ENCODE measurements at regions not wholly inside any gene's neighbourhood (a gene's known extent, or its start where the extent isn't known, plus 50 kb on each side); places are given as distances from the start of the nearest gene placed in this dataset.

- intact Hi-C loops (cut with micrococcal nuclease) = no loop called here
Observed at GRCh38 chr20:56833427-56833826, 204.3 kb downstream of the TFAP2C start.

- intact Hi-C loops (cut with micrococcal nuclease) = no loop called here
Observed at GRCh38 chr20:56835829-56836550, 206.9 kb downstream of the TFAP2C start.

- intact Hi-C loops (cut with micrococcal nuclease) = no loop called here
Observed at GRCh38 chr20:56839222-56839621, 210.1 kb downstream of the TFAP2C start.

GRCh38 chr20:56839786-56840185, 210.7 kb downstream of the TFAP2C start:
- intact Hi-C loops (cut with micrococcal nuclease) = no loop called here

- intact Hi-C loops (cut with micrococcal nuclease) = no loop called here
Observed at GRCh38 chr20:56840716-56841261, 211.7 kb downstream of the TFAP2C start.

- intact Hi-C loops (cut with micrococcal nuclease) = no loop called here
Observed at GRCh38 chr20:56841346-56841908, 212.3 kb downstream of the TFAP2C start.

GRCh38 chr20:56842056-56842455, 212.9 kb downstream of the TFAP2C start:
- intact Hi-C loops (cut with micrococcal nuclease) = no loop called here

- intact Hi-C loops (cut with micrococcal nuclease) = no loop called here
Observed at GRCh38 chr20:56843386-56843785, 214.3 kb downstream of the TFAP2C start.

GRCh38 chr20:56843817-56844216, 214.7 kb downstream of the TFAP2C start:
- intact Hi-C loops (cut with micrococcal nuclease) = no loop called here

GRCh38 chr20:56845546-56846086, 216.5 kb downstream of the TFAP2C start:
- intact Hi-C loops (cut with micrococcal nuclease) = no loop called here

- intact Hi-C loops (cut with micrococcal nuclease) = no loop called here
Observed at GRCh38 chr20:56848561-56848960, 219.5 kb downstream of the TFAP2C start.

GRCh38 chr20:56851552-56851951, 222.4 kb downstream of the TFAP2C start:
- intact Hi-C loops (cut with micrococcal nuclease) = no loop called here

- intact Hi-C loops (cut with micrococcal nuclease) = no loop called here
Observed at GRCh38 chr20:56855708-56856107, 226.6 kb downstream of the TFAP2C start.

- intact Hi-C loops (cut with micrococcal nuclease) = no loop called here
Observed at GRCh38 chr20:56857950-56858349, 228.8 kb downstream of the TFAP2C start.

- intact Hi-C loops (cut with micrococcal nuclease) = no loop called here
Observed at GRCh38 chr20:56859039-56859800, 230.1 kb downstream of the TFAP2C start.

- intact Hi-C loops (cut with micrococcal nuclease) = no loop called here
Observed at GRCh38 chr20:56859801-56860261, 230.7 kb downstream of the TFAP2C start.

GRCh38 chr20:56860413-56860812, 231.3 kb downstream of the TFAP2C start:
- intact Hi-C loops (cut with micrococcal nuclease) = no loop called here

GRCh38 chr20:56861590-56861989, 232.5 kb downstream of the TFAP2C start:
- intact Hi-C loops (cut with micrococcal nuclease) = no loop called here

- intact Hi-C loops (cut with micrococcal nuclease) = no loop called here
Observed at GRCh38 chr20:56865055-56865454, 235.9 kb downstream of the TFAP2C start.

- intact Hi-C loops (cut with micrococcal nuclease) = no loop called here
Observed at GRCh38 chr20:56867128-56867527, 238.0 kb downstream of the TFAP2C start.

GRCh38 chr20:56868746-56869145, 239.6 kb downstream of the TFAP2C start:
- intact Hi-C loops (cut with micrococcal nuclease) = no loop called here

GRCh38 chr20:56870271-56870670, 241.2 kb downstream of the TFAP2C start:
- intact Hi-C loops (cut with micrococcal nuclease) = no loop called here

Data from T-helper 2 cell treated with Interferon-gamma antibody and Interleukin-4, amounts not matched to agents 100 ng/mL and 5 ng/mL, for 36 hours (primary cell).